Colonic mucosa (tissue), 4 donors: ENCODE measurements at regions not wholly inside any gene's neighbourhood (a gene's known extent, or its start where the extent isn't known, plus 50 kb on each side); places are given as distances from the start of the nearest gene placed in this dataset.

ENCODE experiments used
- DNase-seq: peaks from one replicate; pipeline ENCODE4 v3.0.0-alpha.2; 2020
- H3K27ac ChIP-seq: fragments of 200-600 bp; one replicate; pipeline ENCODE4 v1.8.0; 2021
- H3K27me3 ChIP-seq: fragments of 200-600 bp; one replicate; pipeline ENCODE4 v1.8.0; 2021
- H3K36me3 ChIP-seq: fragments of 200-600 bp; one replicate; pipeline ENCODE4 v1.8.0; 2021
- H3K4me1 ChIP-seq: fragments of 200-600 bp; one replicate; pipeline ENCODE4 v1.8.0; 2021; ENCODE audit warnings: mild to moderate bottlenecking
- H3K4me3 ChIP-seq: fragments of 200-600 bp; one replicate; pipeline ENCODE4 v1.8.0; 2021
- H3K9ac ChIP-seq, 2 donors: one replicate each; pipeline ENCODE4 v1.7.0; 2013; ENCODE audit warnings: control low read depth in 2 of 2, low read depth in 2 of 2, low read length in 2 of 2
- H3K9me3 ChIP-seq: fragments of 200-600 bp; one replicate; pipeline ENCODE4 v1.8.0; 2021
- intact Hi-C: fragments of 100-400 bp; cut with DNase I; formaldehyde crosslinking; loops from one replicate; pipeline ENCODE4 v1.14.1; 2022
- TF ChIP-seq, protein P1 (sequence below): fragments of 200-600 bp; IDR thresholded peaks from one replicate; pipeline ENCODE4 v1.8.0; 2022; ENCODE audit warnings: antibody characterized with exemption, mild to moderate bottlenecking
- donor health status: healthy.
- donor health status: DM: no; HTN: no; CAD: no.
- donor health status: DM: no; HTN: no; CAD: no.

DNA sequence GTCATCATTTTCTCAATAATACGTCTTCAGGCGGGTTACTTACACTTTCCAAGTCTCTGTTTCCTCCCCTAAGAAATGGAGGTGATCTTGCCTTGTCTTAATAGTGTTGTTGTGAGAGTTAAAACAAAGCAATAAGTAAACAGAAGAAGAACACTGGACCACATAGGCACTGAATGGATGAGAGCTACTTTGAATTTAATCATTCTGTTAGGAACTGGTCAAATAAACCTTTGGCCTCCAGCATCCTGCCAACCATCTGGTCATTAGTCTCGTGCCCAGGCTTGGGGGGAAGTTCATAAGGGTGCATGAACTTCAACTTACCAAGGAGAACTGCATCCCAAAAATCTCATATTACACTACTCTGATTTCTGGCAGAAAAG lies 109.4 kb upstream of the C7orf33 start:
- Histone ChIP-seq H3K4me1 (no peaks in the 10 kb centered on the region), H3K9ac (no peak overlapping the region), H3K27me3 (no peaks in the 10 kb centered on the region), H3K4me3 (no peak overlapping the region), H3K9me3 (no peaks in the 10 kb centered on the region), H3K36me3 (no peaks in the 10 kb centered on the region), H3K27ac (no peak overlapping the region)
- TF ChIP-seq, protein P1, sequence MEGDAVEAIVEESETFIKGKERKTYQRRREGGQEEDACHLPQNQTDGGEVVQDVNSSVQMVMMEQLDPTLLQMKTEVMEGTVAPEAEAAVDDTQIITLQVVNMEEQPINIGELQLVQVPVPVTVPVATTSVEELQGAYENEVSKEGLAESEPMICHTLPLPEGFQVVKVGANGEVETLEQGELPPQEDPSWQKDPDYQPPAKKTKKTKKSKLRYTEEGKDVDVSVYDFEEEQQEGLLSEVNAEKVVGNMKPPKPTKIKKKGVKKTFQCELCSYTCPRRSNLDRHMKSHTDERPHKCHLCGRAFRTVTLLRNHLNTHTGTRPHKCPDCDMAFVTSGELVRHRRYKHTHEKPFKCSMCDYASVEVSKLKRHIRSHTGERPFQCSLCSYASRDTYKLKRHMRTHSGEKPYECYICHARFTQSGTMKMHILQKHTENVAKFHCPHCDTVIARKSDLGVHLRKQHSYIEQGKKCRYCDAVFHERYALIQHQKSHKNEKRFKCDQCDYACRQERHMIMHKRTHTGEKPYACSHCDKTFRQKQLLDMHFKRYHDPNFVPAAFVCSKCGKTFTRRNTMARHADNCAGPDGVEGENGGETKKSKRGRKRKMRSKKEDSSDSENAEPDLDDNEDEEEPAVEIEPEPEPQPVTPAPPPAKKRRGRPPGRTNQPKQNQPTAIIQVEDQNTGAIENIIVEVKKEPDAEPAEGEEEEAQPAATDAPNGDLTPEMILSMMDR: no peak
- no peak for DNase-seq
- intact Hi-C loops: loop anchor here (10.0 kb wide), 1 partner anchor 196 kb away; no protein-coding TSS in a partner anchor

DNA sequence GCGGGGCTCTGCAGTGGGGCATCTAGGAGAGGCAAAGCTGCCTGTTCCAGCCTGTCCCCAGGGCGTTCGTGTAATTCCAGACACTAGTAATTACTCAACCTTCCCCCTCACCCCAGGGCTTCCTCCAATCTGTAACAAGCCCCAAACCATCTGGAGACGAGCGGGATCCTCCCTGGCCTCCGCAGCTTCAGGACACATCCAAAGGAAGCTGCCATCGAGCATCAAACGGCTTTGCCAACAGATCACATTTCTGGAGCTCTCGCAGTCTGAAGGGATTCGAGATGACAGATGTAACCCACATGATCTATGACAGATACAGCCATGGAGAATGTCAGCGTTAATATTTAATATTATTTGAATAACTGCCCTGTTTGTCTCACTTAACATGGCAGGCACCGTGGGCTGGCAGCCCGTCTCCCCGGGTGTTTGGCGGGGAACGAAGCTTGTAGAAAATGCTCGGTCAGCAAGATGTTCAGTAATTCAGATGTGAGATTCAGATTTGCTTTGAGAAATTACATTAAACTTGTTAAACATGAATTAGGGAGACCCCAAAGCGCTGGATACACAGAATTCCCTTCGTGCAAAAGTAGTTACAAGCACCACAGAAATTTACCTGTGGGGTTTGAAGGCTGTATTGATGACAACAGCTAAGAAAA lies 108.5 kb upstream of the C7orf33 start:
- intact Hi-C loops: loop anchor here (10.0 kb wide), 1 partner anchor 197 kb away; no protein-coding TSS in a partner anchor
- H3K27ac ChIP-seq: no peak overlapping the region
- H3K27me3 ChIP-seq: no peaks in the 10 kb centered on the region
- no peak for DNase-seq
- TF ChIP-seq, protein P1: no peak
- H3K9ac ChIP-seq: no peak overlapping the region
- no peaks in the 10 kb centered on the region for H3K9me3 ChIP-seq
- no peaks in the 10 kb centered on the region for H3K36me3 ChIP-seq
- H3K4me3 ChIP-seq: no peak overlapping the region
- no peaks in the 10 kb centered on the region for H3K4me1 ChIP-seq

DNA sequence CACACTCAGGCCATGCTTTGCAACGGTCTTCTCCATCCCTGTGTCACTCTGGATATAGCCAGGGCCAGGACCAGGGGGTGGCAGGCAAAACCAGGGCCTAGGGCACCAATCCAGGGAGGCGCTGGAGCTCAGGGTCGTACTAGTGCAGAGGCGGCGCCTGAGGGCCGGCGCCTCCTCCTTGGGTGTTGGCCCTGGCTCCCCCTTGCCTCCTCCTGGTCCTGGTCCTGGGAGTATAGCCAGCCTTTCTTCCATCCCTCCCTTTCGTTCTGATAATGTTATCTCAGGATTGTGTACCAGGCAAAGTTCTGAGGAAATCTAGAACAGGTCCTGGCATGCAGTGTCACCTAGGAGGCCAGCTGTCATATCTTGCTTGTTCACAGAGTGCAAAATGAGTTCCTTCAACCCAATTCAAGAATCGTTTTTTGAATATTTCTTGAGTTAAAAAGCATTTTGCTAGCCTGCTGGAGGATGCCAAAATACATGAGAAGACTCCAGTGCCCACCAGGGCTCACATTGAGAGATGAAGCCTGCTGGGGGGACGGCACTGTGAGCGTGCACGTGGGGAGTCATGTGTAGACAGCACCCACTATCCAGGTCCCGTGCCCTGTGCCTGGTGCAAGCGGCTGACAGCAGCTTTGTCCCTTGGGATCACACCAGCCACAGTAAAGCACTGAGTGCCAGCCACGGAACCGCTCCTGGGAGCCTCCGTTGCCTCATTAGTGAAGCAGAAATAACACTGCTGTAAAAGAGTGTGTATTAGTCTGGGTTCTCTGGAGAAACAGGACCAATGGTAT lies 106.9 kb upstream of the C7orf33 start:
- H3K4me3 ChIP-seq: no peak overlapping the region
- no peak overlapping the region for H3K9ac ChIP-seq
- no peaks in the 10 kb centered on the region for H3K36me3 ChIP-seq
- TF ChIP-seq, protein P1: no peak
- no peak for DNase-seq
- H3K9me3 ChIP-seq: no peaks in the 10 kb centered on the region
- H3K27me3 ChIP-seq: no peaks in the 10 kb centered on the region
- intact Hi-C loops: loop anchor here (10.0 kb wide), 1 partner anchor 199 kb away; no protein-coding TSS in a partner anchor
- no peaks in the 10 kb centered on the region for H3K4me1 ChIP-seq
- H3K27ac ChIP-seq: no peak overlapping the region

DNA sequence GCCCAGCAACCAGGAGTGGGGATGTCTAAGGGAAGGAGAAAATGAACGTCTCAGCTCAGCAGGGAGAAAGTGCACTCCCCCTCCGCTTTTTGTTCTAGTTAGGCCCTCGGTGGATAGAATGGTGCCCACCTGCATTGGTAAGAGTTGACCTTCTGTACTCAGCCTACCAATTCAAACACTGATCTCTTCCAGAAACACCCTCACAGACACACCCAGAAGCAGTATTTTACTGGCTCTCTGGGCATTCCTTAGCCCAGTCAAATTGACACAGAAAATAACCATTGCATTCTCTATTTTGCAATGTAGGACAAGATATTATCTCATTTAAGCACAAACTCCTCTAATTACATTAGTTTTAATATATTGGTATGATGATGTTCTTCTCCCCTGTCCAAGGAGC lies 106.1 kb upstream of the C7orf33 start:
- H3K9me3 ChIP-seq: no peaks in the 10 kb centered on the region
- no peak overlapping the region for H3K4me3 ChIP-seq
- intact Hi-C loops: loop anchor here (10.0 kb wide), 1 partner anchor 200 kb away; no protein-coding TSS in a partner anchor
- H3K9ac ChIP-seq: no peak overlapping the region
- no peaks in the 10 kb centered on the region for H3K4me1 ChIP-seq
- H3K27me3 ChIP-seq: no peaks in the 10 kb centered on the region
- no peak for DNase-seq
- H3K36me3 ChIP-seq: no peaks in the 10 kb centered on the region
- no peak overlapping the region for H3K27ac ChIP-seq
- TF ChIP-seq, protein P1: no peak

DNA sequence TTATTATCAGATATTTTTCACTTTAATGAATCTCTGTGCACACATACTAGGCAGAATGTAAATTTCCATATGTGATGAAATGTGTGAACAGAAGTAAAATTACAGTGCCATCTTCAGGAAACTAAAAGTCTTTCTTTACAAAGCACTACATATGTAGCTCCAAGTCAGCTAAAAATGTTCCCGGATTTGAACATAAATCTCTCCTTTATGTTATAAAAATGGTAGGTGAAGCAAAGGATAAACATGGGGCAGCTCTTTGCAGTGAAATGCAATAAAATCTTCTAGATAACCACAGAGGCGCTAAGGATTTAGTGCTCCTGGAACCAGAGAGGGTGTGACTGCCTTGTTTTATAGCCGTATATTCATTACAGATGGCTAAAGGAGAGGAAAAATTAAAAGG lies 104.9 kb upstream of the C7orf33 start:
- Histone ChIP-seq H3K27ac (peak overlapping the region; percentile 13), H3K4me3 (no peak overlapping the region), H3K9ac (peak overlapping the region in 1 of 2 donors; percentile 21), H3K27me3 (no peaks in the 10 kb centered on the region), H3K9me3 (no peaks in the 10 kb centered on the region), H3K4me1 (no peaks in the 10 kb centered on the region), H3K36me3 (no peaks in the 10 kb centered on the region)
- intact Hi-C loops: loop anchor here (10.0 kb wide), 1 partner anchor 201 kb away; no protein-coding TSS in a partner anchor
- DNase-seq: peak; percentile 33
- TF ChIP-seq, protein P1: no peak
